OCI-LY1 (cell line): ENCODE measurements at regions not wholly inside any gene's neighbourhood (a gene's known extent, or its start where the extent isn't known, plus 50 kb on each side); places are given as distances from the start of the nearest gene placed in this dataset.

Experiments
- H2AFZ ChIP-seq: fragments of 200-600 bp; sonication (generic), shearing (Covaris generic); 2 replicates; pipeline ENCODE4 v1.6.0; 2014; ENCODE audit warnings: antibody characterized with exemption, mild to moderate bottlenecking, low read length
- H3F3A ChIP-seq: fragments of 200-600 bp; sonication (generic), shearing (Covaris generic); 2 replicates; pipeline ENCODE4 v1.6.0; 2014; ENCODE audit warnings: mild to moderate bottlenecking, antibody characterized with exemption, low read length, moderate library complexity; ENCODE audit not compliant: insufficient read depth
- H3K27ac ChIP-seq: fragments of 200-600 bp; sonication (generic); 2 replicates; pipeline ENCODE4 v1.5.1; 2014; ENCODE audit warnings: low read length, mixed run types, mild to moderate bottlenecking, low read depth; ENCODE audit not compliant: poor library complexity, severe bottlenecking
- H3K27me3 ChIP-seq: fragments of 200-600 bp; sonication (generic); 2 replicates; pipeline ENCODE4 v1.6.0; 2014; ENCODE audit warnings: antibody characterized with exemption, mild to moderate bottlenecking, low read length, moderate library complexity; ENCODE audit not compliant: insufficient read depth
- H3K36me3 ChIP-seq: fragments of 200-600 bp; sonication (generic); 2 replicates; pipeline ENCODE4 v1.6.1; 2014; ENCODE audit warnings: mild to moderate bottlenecking, antibody characterized with exemption, low read length, moderate library complexity, mixed read lengths; ENCODE audit not compliant: insufficient read depth
- H3K4me1 ChIP-seq: fragments of 200-600 bp; sonication (generic); 2 replicates; pipeline ENCODE4 v1.5.1; 2014; ENCODE audit warnings: mild to moderate bottlenecking, low read length, moderate library complexity; ENCODE audit not compliant: insufficient read depth, severe bottlenecking
- H3K4me2 ChIP-seq: fragments of 200-600 bp; sonication (generic), shearing (Covaris generic); 2 replicates; pipeline ENCODE4 v1.6.1; 2014; ENCODE audit warnings: low read length
- H3K4me3 ChIP-seq: fragments of 200-600 bp; sonication (generic); 2 replicates; pipeline ENCODE4 v1.5.1; 2014; ENCODE audit warnings: low read length, low read depth, mild to moderate bottlenecking, mixed read lengths; ENCODE audit not compliant: poor library complexity, severe bottlenecking
- H3K79me2 ChIP-seq: fragments of 200-600 bp; shearing (Covaris generic); 2 replicates; pipeline ENCODE4 v1.6.1; 2016; ENCODE audit warnings: mixed run types, low read length, mixed read lengths; ENCODE audit not compliant: insufficient read depth
- H3K9ac ChIP-seq: fragments of 200-600 bp; sonication (generic), shearing (Covaris generic); 2 replicates; pipeline ENCODE4 v1.6.1; 2014; ENCODE audit warnings: mild to moderate bottlenecking, low read length, mixed read lengths
- H3K9me2 ChIP-seq: fragments of 200-600 bp; sonication (generic), shearing (Covaris generic); 2 replicates; pipeline ENCODE4 v1.6.1; 2014; ENCODE audit warnings: low read depth, mild to moderate bottlenecking, low read length, mixed read lengths
- H3K9me3 ChIP-seq: fragments of 200-600 bp; shearing (Covaris generic); 2 replicates; pipeline ENCODE4 v1.6.1; 2014; ENCODE audit warnings: low read length, mixed read lengths
- H4K20me1 ChIP-seq: fragments of 200-600 bp; sonication (generic), shearing (Covaris generic); 2 replicates; pipeline ENCODE4 v1.6.0; 2016; ENCODE audit warnings: mild to moderate bottlenecking, low read length; ENCODE audit not compliant: insufficient read depth
- EZH2 ChIP-seq: fragments of 200-600 bp; sonication (generic), shearing (Covaris generic); IDR thresholded peaks from 2 replicates; pipeline ENCODE4 v1.8.0; 2017; ENCODE audit warnings: borderline replicate concordance, mixed run types, mild to moderate bottlenecking, antibody characterized with exemption, low read length, moderate library complexity, mixed read lengths
- TF ChIP-seq, protein P1 (sequence below): fragments of 200-600 bp; sonication (generic), shearing (Covaris generic); IDR thresholded peaks from 2 replicates; pipeline ENCODE4 v1.5.1; 2017; ENCODE audit warnings: mild to moderate bottlenecking, antibody characterized with exemption, low read length, moderate library complexity, mixed read lengths

- Histone ChIP-seq H3K27me3 (no peaks in the 10 kb centered on the region), H3K9ac (no peak overlapping the region), H3K36me3 (no peaks in the 10 kb centered on the region), H3K79me2 (no peaks in the 10 kb centered on the region), H2AFZ (no peak overlapping the region), H3K4me1 (no peaks in the 10 kb centered on the region), H4K20me1 (no peaks in the 10 kb centered on the region), H3K9me3 (no peaks in the 10 kb centered on the region), H3K4me3 (no peak overlapping the region), H3K27ac (no peak overlapping the region), H3K4me2 (no peak overlapping the region), H3K9me2 (no peaks in the 10 kb centered on the region), H3F3A (no peaks in the 10 kb centered on the region)
- no peak for TF ChIP-seq EZH2
- TF ChIP-seq, protein P1, sequence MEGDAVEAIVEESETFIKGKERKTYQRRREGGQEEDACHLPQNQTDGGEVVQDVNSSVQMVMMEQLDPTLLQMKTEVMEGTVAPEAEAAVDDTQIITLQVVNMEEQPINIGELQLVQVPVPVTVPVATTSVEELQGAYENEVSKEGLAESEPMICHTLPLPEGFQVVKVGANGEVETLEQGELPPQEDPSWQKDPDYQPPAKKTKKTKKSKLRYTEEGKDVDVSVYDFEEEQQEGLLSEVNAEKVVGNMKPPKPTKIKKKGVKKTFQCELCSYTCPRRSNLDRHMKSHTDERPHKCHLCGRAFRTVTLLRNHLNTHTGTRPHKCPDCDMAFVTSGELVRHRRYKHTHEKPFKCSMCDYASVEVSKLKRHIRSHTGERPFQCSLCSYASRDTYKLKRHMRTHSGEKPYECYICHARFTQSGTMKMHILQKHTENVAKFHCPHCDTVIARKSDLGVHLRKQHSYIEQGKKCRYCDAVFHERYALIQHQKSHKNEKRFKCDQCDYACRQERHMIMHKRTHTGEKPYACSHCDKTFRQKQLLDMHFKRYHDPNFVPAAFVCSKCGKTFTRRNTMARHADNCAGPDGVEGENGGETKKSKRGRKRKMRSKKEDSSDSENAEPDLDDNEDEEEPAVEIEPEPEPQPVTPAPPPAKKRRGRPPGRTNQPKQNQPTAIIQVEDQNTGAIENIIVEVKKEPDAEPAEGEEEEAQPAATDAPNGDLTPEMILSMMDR, result no peak
Observed at GRCh38 chr5:20445326-20445860, 457.4 kb upstream of the CDH18 start.

- Histone ChIP-seq H3K27ac (no peak overlapping the region), H4K20me1 (no peaks in the 10 kb centered on the region), H2AFZ (no peak overlapping the region), H3K4me2 (no peak overlapping the region), H3K9me2 (no peaks in the 10 kb centered on the region), H3F3A (no peaks in the 10 kb centered on the region), H3K36me3 (no peaks in the 10 kb centered on the region), H3K27me3 (no peaks in the 10 kb centered on the region), H3K4me1 (no peaks in the 10 kb centered on the region), H3K9ac (no peak overlapping the region), H3K9me3 (no peaks in the 10 kb centered on the region), H3K4me3 (no peak overlapping the region), H3K79me2 (no peaks in the 10 kb centered on the region)
- TF ChIP-seq EZH2, result no peak
- TF ChIP-seq, protein P1, result no peak
Observed at GRCh38 chr5:20434786-20435185, 446.8 kb upstream of the CDH18 start.

GRCh38 chr5:20420991-20421595 is 433.1 kb upstream of the CDH18 start:
- Histone ChIP-seq H3K27ac (no peak overlapping the region), H3K4me1 (no peaks in the 10 kb centered on the region)
- TF ChIP-seq, protein P1, result no peak
- no peak for TF ChIP-seq EZH2

More at GRCh38 chr5:20420991-20421595, 433.1 kb upstream of the CDH18 start:
- Histone ChIP-seq H3K4me2 (no peak overlapping the region), H4K20me1 (no peaks in the 10 kb centered on the region), H3K9ac (no peak overlapping the region), H3K9me2 (no peaks in the 10 kb centered on the region), H3K36me3 (no peaks in the 10 kb centered on the region), H3K4me3 (no peak overlapping the region), H3K9me3 (no peaks in the 10 kb centered on the region), H3K79me2 (no peaks in the 10 kb centered on the region), H3F3A (no peaks in the 10 kb centered on the region), H2AFZ (no peak overlapping the region), H3K27me3 (no peaks in the 10 kb centered on the region)
